Femur (tissue), 1 donor: ENCODE measurements at regions not wholly inside any gene's neighbourhood (a gene's known extent, or its start where the extent isn't known, plus 50 kb on each side); places are given as distances from the start of the nearest gene placed in this dataset.

Experiments used
- DNase-seq: peaks from one replicate; pipeline ENCODE4 v3.0.0-alpha.2; 2017

- DNase-seq, result no peak
These were observed 186.9 kb upstream of the OBI1 start for GRCh38 chr13:78845656-78846365.

- no peak for DNase-seq
These were observed 185.2 kb upstream of the OBI1 start for GRCh38 chr13:78844106-78844505.

- no peak for DNase-seq
These were observed 182.5 kb upstream of the OBI1 start for GRCh38 chr13:78841358-78841963.

GRCh38 chr13:78836238-78836784 lies 177.4 kb upstream of the OBI1 start:
- DNase-seq, result no peak

GRCh38 chr13:78832461-78832860 lies 173.5 kb upstream of the OBI1 start:
- DNase-seq, result no peak

- no peak for DNase-seq
These were observed 171.6 kb upstream of the OBI1 start for GRCh38 chr13:78830508-78830907.

- DNase-seq, result no peak
These were observed 170.9 kb upstream of the OBI1 start for GRCh38 chr13:78829821-78830220.

GRCh38 chr13:78827471-78827870 lies 168.5 kb upstream of the OBI1 start:
- no peak for DNase-seq

- DNase-seq, result no peak
These were observed 168.0 kb upstream of the OBI1 start for GRCh38 chr13:78826936-78827335.

GRCh38 chr13:78826312-78826711 lies 167.4 kb upstream of the OBI1 start:
- no peak for DNase-seq

GRCh38 chr13:78820541-78820940 lies 161.6 kb upstream of the OBI1 start:
- DNase-seq, result no peak

GRCh38 chr13:78816592-78816991 lies 157.6 kb upstream of the OBI1 start:
- no peak for DNase-seq

- DNase-seq, result no peak
These were observed 157.2 kb upstream of the OBI1 start for GRCh38 chr13:78816154-78816553.

- DNase-seq, result no peak
These were observed 147.5 kb upstream of the OBI1 start for GRCh38 chr13:78806457-78806856.

GRCh38 chr13:78802912-78803311 lies 144.0 kb upstream of the OBI1 start:
- DNase-seq, result no peak

- no peak for DNase-seq
These were observed 128.2 kb upstream of the OBI1 start for GRCh38 chr13:78787190-78787589.

- no peak for DNase-seq
These were observed 127.5 kb upstream of the OBI1 start for GRCh38 chr13:78786459-78786858.

- no peak for DNase-seq
These were observed 126.8 kb upstream of the OBI1 start for GRCh38 chr13:78785764-78786163.

- DNase-seq, result no peak
These were observed 125.2 kb upstream of the OBI1 start for GRCh38 chr13:78784014-78784750.

- no peak for DNase-seq
These were observed 121.8 kb upstream of the OBI1 start for GRCh38 chr13:78780708-78781107.

- DNase-seq, result no peak
These were observed 120.7 kb upstream of the OBI1 start for GRCh38 chr13:78779608-78780007.

GRCh38 chr13:78777976-78778375 lies 119.0 kb upstream of the OBI1 start:
- DNase-seq, result no peak

GRCh38 chr13:78777396-78777795 lies 118.4 kb upstream of the OBI1 start:
- no peak for DNase-seq

GRCh38 chr13:78772933-78773332 lies 114.0 kb upstream of the OBI1 start:
- DNase-seq, result no peak
